ENCODE measurements at regions not wholly inside any gene's neighbourhood (a gene's known extent, or its start where the extent isn't known, plus 50 kb on each side); places are given as distances from the start of the nearest gene placed in this dataset.

DNA sequence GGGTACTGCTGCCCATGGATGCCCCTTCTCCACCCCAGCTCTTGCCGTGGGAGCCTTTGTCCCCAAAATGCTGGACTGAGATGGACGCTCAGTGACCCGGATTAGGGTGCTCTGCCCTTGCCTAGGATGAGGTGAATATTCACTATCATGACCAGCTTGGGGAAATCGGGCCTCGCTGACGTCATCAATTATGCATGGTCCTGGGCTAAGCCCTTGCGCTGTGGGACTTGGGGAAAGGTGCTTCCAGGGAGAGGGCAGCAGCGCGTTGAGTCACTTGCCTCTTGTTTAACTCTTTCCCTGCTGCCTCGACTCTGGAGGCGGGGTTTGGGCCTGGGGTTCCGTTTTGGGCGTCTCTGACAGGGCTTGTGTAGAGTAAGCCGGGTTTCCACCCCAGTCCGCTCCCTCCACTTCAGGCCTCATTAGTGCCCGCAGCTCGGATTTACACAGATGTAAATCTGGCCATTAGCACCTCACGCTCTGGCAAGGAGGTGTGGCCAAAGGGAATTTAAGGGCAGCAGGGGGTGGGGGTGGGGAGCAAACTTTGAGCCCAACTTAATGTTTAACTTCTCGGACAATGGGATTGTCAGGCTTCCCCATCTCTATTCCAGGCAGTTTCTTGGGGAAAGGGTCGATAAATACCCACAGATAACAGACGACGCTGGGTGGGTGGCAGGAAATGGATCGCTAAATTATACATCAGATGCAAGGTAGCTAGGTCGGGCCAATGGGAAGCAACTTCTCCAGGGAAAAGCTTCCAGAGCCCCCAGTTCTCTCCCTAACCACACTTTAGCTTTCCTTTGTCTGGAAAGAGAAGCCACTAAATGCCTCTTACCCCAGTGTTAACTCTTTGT, 51.3 kb upstream of the TCF7L2 start (continued):
- TF ChIP-seq ZSCAN23 (tag by site-specific recombination; IDR thresholded peaks at IDR 0.05) (no peak), GLI4 (tag by site-specific recombination; IDR thresholded peaks at IDR 0.05) (no peak), BCL11B (tag by site-specific recombination; IDR thresholded peaks at IDR 0.05; ENCODE audit: low read depth) (no peak), ZNF571 (tag by site-specific recombination; IDR thresholded peaks at IDR 0.05) (no peak), ZFHX2 (tag by site-specific recombination; conservative IDR thresholded peaks at IDR 0.05) (no peak), ZBTB8A (tag by site-specific recombination; IDR thresholded peaks at IDR 0.05) (peak; percentile 77), ZNF747 (tag by site-specific recombination; IDR thresholded peaks at IDR 0.05) (no peak), BCL6B (tag by site-specific recombination; IDR thresholded peaks at IDR 0.05) (no peak), EGR2 (tag by site-specific recombination; IDR thresholded peaks at IDR 0.05; ENCODE audit: low read depth) (no peak), ZNF623 (tag by site-specific recombination; IDR thresholded peaks at IDR 0.05) (no peak), ZNF776 (tag by site-specific recombination; IDR thresholded peaks at IDR 0.05; ENCODE audit: borderline replicate concordance) (no peak), SCRT1 (tag by site-specific recombination; IDR thresholded peaks at IDR 0.05; ENCODE audit: borderline replicate concordance) (no peak), ZNF677 (tag by site-specific recombination; IDR thresholded peaks at IDR 0.05) (no peak), TCF7L2 (IDR thresholded peaks at IDR 0.05; ENCODE audit: borderline replicate concordance, low read depth, low read length) (no peak), ZBTB1 (tag by site-specific recombination; IDR thresholded peaks at IDR 0.05) (no peak), PRDM4 (tag by site-specific recombination; IDR thresholded peaks at IDR 0.05) (no peak), ZFP69B (tag by site-specific recombination; IDR thresholded peaks at IDR 0.05) (no peak), ZNF350 (tag by site-specific recombination; IDR thresholded peaks at IDR 0.05) (no peak), ZNF449 (tag by site-specific recombination; IDR thresholded peaks at IDR 0.05) (no peak), WT1 (tag by site-specific recombination; IDR thresholded peaks at IDR 0.05) (no peak), SALL2 (tag by site-specific recombination; IDR thresholded peaks at IDR 0.05; ENCODE audit: borderline replicate concordance) (no peak), ZNF184 (tag by site-specific recombination; IDR thresholded peaks at IDR 0.05) (0 out of 2 replicates have a peak, but pooled peaks have one; percentile 24), ZNF174 (tag by site-specific recombination; IDR thresholded peaks at IDR 0.05) (no peak), PRDM1 (tag by site-specific recombination; IDR thresholded peaks at IDR 0.05) (0 out of 2 replicates have a peak, but pooled peaks have one; percentile 43), ZNF624 (tag by site-specific recombination; IDR thresholded peaks at IDR 0.05) (no peak)
- TF ChIP-seq, protein P1, sequence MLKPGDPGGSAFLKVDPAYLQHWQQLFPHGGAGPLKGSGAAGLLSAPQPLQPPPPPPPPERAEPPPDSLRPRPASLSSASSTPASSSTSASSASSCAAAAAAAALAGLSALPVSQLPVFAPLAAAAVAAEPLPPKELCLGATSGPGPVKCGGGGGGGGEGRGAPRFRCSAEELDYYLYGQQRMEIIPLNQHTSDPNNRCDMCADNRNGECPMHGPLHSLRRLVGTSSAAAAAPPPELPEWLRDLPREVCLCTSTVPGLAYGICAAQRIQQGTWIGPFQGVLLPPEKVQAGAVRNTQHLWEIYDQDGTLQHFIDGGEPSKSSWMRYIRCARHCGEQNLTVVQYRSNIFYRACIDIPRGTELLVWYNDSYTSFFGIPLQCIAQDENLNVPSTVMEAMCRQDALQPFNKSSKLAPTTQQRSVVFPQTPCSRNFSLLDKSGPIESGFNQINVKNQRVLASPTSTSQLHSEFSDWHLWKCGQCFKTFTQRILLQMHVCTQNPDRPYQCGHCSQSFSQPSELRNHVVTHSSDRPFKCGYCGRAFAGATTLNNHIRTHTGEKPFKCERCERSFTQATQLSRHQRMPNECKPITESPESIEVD (tag by site-specific recombination; IDR thresholded peaks at IDR 0.05), result no peak
- TF ChIP-seq, protein P2, sequence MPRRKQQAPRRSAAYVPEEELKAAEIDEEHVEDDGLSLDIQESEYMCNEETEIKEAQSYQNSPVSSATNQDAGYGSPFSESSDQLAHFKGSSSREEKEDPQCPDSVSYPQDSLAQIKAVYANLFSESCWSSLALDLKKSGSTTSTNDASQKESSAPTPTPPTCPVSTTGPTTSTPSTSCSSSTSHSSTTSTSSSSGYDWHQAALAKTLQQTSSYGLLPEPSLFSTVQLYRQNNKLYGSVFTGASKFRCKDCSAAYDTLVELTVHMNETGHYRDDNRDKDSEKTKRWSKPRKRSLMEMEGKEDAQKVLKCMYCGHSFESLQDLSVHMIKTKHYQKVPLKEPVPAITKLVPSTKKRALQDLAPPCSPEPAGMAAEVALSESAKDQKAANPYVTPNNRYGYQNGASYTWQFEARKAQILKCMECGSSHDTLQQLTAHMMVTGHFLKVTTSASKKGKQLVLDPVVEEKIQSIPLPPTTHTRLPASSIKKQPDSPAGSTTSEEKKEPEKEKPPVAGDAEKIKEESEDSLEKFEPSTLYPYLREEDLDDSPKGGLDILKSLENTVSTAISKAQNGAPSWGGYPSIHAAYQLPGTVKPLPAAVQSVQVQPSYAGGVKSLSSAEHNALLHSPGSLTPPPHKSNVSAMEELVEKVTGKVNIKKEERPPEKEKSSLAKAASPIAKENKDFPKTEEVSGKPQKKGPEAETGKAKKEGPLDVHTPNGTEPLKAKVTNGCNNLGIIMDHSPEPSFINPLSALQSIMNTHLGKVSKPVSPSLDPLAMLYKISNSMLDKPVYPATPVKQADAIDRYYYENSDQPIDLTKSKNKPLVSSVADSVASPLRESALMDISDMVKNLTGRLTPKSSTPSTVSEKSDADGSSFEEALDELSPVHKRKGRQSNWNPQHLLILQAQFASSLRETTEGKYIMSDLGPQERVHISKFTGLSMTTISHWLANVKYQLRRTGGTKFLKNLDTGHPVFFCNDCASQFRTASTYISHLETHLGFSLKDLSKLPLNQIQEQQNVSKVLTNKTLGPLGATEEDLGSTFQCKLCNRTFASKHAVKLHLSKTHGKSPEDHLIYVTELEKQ (tag by site-specific recombination; IDR thresholded peaks at IDR 0.05; ENCODE audit: borderline replicate concordance), result no peak
- TF ChIP-seq, protein P3, sequence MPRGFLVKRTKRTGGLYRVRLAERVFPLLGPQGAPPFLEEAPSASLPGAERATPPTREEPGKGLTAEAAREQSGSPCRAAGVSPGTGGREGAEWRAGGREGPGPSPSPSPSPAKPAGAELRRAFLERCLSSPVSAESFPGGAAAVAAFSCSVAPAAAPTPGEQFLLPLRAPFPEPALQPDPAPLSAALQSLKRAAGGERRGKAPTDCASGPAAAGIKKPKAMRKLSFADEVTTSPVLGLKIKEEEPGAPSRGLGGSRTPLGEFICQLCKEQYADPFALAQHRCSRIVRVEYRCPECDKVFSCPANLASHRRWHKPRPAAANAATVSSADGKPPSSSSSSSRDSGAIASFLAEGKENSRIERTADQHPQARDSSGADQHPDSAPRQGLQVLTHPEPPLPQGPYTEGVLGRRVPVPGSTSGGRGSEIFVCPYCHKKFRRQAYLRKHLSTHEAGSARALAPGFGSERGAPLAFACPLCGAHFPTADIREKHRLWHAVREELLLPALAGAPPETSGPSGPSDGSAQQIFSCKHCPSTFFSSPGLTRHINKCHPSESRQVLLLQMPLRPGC (tag by site-specific recombination; IDR thresholded peaks at IDR 0.05), result no peak
